ENCODE measurements at regions not wholly inside any gene's neighbourhood (a gene's known extent, or its start where the extent isn't known, plus 50 kb on each side); places are given as distances from the start of the nearest gene placed in this dataset.

- no peak overlapping the region for H3K4me3 ChIP-seq (ENCODE audit: low read depth, low read length)
- TF ChIP-seq CTCF (IDR thresholded peaks at IDR 0.05; ENCODE audit: insufficient read depth, low read depth, low read length), result no peak
Measured at GRCh38 chr9:115938479-115938878, 215.1 kb upstream of the PAPPA start.

DNA sequence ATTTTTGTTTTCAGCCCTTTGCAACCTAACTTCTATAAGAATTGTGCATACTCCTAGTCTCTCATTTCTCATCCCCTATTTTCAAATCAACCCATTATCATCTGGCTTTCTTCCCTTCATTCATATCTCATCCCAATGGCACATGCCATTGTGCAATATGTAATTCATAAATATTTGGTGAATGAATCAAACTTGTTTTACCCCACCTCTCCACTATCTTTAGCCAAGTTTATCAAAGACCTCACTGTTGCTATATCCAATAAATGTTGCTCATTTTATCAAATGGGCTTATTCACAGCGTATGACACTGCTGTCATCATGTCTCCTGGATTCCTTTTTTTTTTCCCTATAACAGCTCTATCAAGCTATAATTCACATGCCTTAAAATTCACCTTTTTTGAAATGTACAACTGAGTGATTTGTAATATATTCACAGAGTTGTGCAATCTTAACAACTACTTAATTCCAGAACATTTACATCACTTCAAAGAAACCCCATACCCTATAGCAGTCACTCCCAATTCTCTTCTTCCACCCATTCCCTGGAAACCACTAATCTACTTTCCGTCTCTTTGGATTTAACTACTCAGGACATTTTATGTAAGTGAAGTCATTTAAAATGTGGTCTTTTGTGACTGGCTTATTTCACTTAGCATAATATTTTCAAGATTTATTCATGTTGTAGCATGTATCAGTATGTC, 214.4 kb upstream of the PAPPA start:
- no peak for TF ChIP-seq CTCF (IDR thresholded peaks at IDR 0.05; ENCODE audit: insufficient read depth, low read depth, low read length)
- peak overlapping the region; percentile 43 for H3K4me3 ChIP-seq (ENCODE audit: low read depth, low read length)
- peak; percentile 94 for DNase-seq (ENCODE audit: low read depth)

More at GRCh38 chr9:115938479-115938878, 215.1 kb upstream of the PAPPA start:
- DNase-seq (ENCODE audit: low read depth), result peak; percentile 34

GRCh38 chr9:115941561-115942315, 211.9 kb upstream of the PAPPA start:
- TF ChIP-seq CTCF (IDR thresholded peaks at IDR 0.05; ENCODE audit: insufficient read depth, low read depth, low read length), result no peak
- peak; percentile 51 for DNase-seq (ENCODE audit: low read depth)
- peak overlapping the region; percentile 14 for H3K4me3 ChIP-seq (ENCODE audit: low read depth, low read length)

DNA sequence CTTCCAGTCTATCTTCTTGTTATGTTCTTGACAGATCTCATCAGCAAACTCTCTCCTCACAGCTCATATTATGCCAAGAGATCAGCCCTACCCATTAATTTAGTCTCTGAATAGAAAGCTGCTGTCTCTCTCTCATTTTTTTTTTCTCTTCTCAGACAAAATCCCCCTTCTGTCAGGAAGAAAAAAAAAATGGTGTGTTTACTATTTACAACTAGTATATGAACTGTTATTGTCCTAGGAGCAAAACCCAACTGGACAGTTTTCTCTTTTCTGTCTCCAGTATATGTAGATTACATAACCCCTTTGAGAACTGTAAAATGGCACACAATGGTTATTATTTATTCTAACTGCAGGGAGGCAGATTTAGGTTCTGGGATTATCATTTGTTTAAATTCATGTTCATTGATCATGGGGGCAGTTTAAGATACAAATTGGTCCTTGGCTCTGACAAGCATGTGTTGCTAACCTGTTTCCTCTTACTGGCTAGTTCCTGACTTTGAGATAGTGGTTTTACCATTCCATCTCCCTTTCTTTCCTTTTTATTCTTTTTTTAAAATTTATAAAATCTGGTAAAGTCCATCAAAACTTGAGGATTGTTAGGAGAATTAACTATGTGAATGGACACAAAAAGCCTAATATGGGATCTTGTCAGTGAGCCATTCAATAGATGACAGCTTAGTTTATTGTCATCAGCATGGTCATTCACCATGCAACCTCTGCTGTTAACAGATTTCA, 210.0 kb upstream of the PAPPA start:
- peak; percentile 38 for DNase-seq (ENCODE audit: low read depth)
- TF ChIP-seq CTCF (IDR thresholded peaks at IDR 0.05; ENCODE audit: insufficient read depth, low read depth, low read length), result no peak
- H3K4me3 ChIP-seq (ENCODE audit: low read depth, low read length), result no peak overlapping the region

DNA sequence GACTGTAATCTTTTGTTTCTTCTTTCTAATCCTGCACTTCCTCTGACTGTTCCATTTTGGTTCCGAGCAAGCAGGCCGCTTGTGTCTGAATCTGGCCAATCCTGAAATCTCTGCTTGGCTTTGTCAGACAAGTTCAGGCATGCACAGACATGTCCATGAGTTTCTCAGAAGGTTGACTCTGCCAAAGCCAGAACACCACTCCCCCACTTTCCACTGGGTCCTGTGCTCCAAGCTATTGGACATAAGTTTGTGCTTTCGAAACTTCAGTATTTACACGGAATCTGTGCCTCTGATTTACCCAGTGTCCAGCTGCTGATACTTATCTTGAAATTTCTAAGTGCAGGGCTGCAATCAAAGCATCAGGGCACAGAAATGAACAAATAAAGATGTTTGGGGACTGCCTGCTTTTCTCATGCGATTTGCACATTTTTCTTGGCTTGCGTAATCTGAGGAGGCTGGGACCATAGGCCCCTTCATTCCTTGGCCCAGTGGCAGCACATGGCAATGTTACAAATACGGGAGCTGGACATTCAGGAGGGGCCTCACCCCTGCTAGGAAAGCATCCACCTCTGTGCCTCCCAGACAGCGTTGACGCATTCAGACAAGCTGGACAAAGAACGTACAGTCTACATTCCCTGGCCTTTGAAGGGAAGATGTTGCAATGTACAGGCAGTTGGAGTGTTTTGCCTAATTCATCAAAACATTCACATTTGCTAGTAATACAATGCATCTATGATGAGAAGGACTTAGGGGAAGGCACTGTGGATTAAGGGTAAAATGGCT, 209.2 kb upstream of the PAPPA start:
- no peak overlapping the region for H3K4me3 ChIP-seq (ENCODE audit: low read depth, low read length)
- TF ChIP-seq CTCF (IDR thresholded peaks at IDR 0.05; ENCODE audit: insufficient read depth, low read depth, low read length), result no peak

DNA sequence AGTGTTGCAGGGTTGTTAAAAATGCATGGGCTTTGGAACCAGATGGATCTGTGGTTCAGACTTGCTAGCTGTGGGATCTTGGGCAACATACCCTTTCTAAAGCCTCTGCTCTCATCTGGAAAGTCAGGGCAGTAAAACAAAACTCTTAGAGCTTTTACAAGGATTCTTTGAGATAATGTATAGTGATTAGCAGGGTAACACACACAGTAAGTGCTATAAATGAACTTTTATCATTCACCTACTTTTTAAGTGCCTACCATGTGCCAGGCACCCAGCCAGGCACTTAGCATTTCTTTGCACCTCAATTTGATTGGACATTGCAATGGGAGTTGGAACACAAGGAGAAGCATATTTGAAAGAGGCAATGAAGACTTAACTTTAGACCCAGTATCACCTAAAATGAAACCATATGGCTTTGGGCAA, 208.6 kb upstream of the PAPPA start:
- peak; percentile 98 for DNase-seq (ENCODE audit: low read depth)
- H3K4me3 ChIP-seq (ENCODE audit: low read depth, low read length), result no peak overlapping the region
- no peak for TF ChIP-seq CTCF (IDR thresholded peaks at IDR 0.05; ENCODE audit: insufficient read depth, low read depth, low read length)

More for the DNA sequence above, 209.2 kb upstream of the PAPPA start:
- peak; percentile 100 for DNase-seq (ENCODE audit: low read depth)
